GM12892 (cell line): ENCODE measurements at regions not wholly inside any gene's neighbourhood (a gene's known extent, or its start where the extent isn't known, plus 50 kb on each side); places are given as distances from the start of the nearest gene placed in this dataset.

ENCODE experiments used
- POLR2A ChIP-seq: IDR thresholded peaks from 2 replicates; pipeline ENCODE4 v1.6.1; 2011; ENCODE audit warnings: low read depth, low read length, control low read depth
- POLR2AphosphoS5 ChIP-seq: IDR thresholded peaks from 2 replicates; pipeline ENCODE4 v1.6.1; 2011; ENCODE audit warnings: low read depth, low read length, control low read depth
- TAF1 ChIP-seq: IDR thresholded peaks from 2 replicates; pipeline ENCODE4 v1.6.1; 2011; ENCODE audit warnings: low read depth, mild to moderate bottlenecking, control low read depth, low read length, borderline replicate concordance

DNA sequence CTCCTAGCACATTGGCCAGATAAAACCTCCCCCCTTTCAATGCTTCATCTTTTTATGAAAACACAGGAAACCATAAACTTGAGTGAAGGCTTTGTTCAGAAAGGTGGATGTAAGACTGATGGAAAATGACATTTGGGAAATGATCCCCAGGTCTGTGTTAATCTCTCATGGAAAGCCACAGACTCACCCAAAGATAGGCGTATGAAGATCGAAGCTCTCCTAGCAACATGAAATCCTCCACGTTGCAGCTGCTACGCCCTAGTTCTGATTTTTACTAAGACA is 63.4 kb upstream of the PTGR2 start:
- TF ChIP-seq TAF1 (no peak), POLR2AphosphoS5 (no peak), POLR2A (no peak)
